Thymus (tissue), 11 donors: ENCODE measurements at regions not wholly inside any gene's neighbourhood (a gene's known extent, or its start where the extent isn't known, plus 50 kb on each side); places are given as distances from the start of the nearest gene placed in this dataset.

ENCODE experiments used
- DNase-seq, 9 donors: peaks; one replicate each; pipeline ENCODE4 v3.0.0-alpha.2; 2013; ENCODE audit warnings: low spot score in 9 of 9, low read depth in 6 of 9, missing footprints in 1 of 9
- H3K27ac ChIP-seq, 2 donors: one replicate each; pipeline ENCODE4 v1.5.1; 2013; ENCODE audit warnings: control low read depth in 1 of 2, low read depth in 1 of 2, low read length in 1 of 2, mild to moderate bottlenecking in 1 of 2, moderate library complexity in 1 of 2
- H3K27me3 ChIP-seq, 2 donors: one replicate each; pipeline ENCODE4 v1.5.1; 2013; ENCODE audit warnings: low read length in 1 of 2; ENCODE audit not compliant: control insufficient read depth in 2 of 2, insufficient read depth in 1 of 2
- H3K36me3 ChIP-seq, 2 donors: one replicate each; pipeline ENCODE4 v1.5.1; 2013; ENCODE audit warnings: low read length in 1 of 2, mild to moderate bottlenecking in 1 of 2, moderate library complexity in 1 of 2; ENCODE audit not compliant: control insufficient read depth in 2 of 2, insufficient read depth in 2 of 2
- H3K4me1 ChIP-seq, 2 donors: one replicate each; pipeline ENCODE4 v1.5.1; 2013; ENCODE audit warnings: low read length in 2 of 2; ENCODE audit not compliant: control insufficient read depth in 2 of 2, insufficient read depth in 2 of 2
- H3K4me3 ChIP-seq, 2 donors: one replicate each; pipeline ENCODE4 v1.5.1; 2013; ENCODE audit warnings: low read length in 2 of 2, control low read depth in 1 of 2, mild to moderate bottlenecking in 1 of 2
- H3K9me3 ChIP-seq, 2 donors: one replicate each; pipeline ENCODE4 v1.5.1; 2013; ENCODE audit warnings: low read length in 1 of 2, mild to moderate bottlenecking in 1 of 2; ENCODE audit not compliant: control insufficient read depth in 2 of 2, insufficient read depth in 1 of 2
- WGBS: extraction: QIAGEN DNeasy Blood & Tissue Kit; methylation state at CpG from one replicate; pipeline ENCODE4 v1.1.7; 2013; 5-methylcytosine and 5-hydroxymethylcytosine counted together
- donor health status: healthy.

GRCh38 chr13:105814902-105815250 is 720.6 kb downstream of the EFNB2 start:
- no peaks in the 10 kb centered on the region for H3K27me3 ChIP-seq
- H3K4me1 ChIP-seq, result no peaks in the 10 kb centered on the region
- WGBS, result 70% methylated on average over 4 of the region's 4 CpGs
- no peak overlapping the region for H3K27ac ChIP-seq
- no peaks in the 10 kb centered on the region for H3K36me3 ChIP-seq
- no peaks in the 10 kb centered on the region for H3K9me3 ChIP-seq
- no peak overlapping the region for H3K4me3 ChIP-seq
- no peak for DNase-seq

GRCh38 chr13:105814219-105814901 is 721.1 kb downstream of the EFNB2 start:
- 76% methylated on average over 5 of the region's 5 CpGs for WGBS
- Histone ChIP-seq H3K9me3 (no peaks in the 10 kb centered on the region), H3K4me1 (no peaks in the 10 kb centered on the region), H3K27me3 (no peaks in the 10 kb centered on the region), H3K36me3 (no peaks in the 10 kb centered on the region), H3K27ac (no peak overlapping the region), H3K4me3 (no peak overlapping the region)
- DNase-seq, result no peak

DNA sequence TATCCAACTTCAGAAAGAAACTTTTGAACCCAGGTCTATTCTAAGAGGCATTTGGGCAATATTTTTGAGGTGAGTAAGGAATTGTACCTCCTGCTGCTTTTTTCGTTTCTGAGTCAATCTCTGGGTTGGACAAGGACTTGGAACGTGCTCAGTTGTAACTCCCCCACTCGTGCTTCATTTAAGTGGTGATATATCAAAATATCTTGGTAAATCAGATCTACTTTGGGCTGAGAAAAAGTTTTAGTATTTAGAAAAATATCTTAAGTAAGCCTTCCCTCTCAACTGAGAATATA is 728.9 kb downstream of the EFNB2 start:
- Histone ChIP-seq H3K27ac (no peak overlapping the region), H3K4me3 (no peak overlapping the region), H3K36me3 (no peaks in the 10 kb centered on the region), H3K9me3 (no peaks in the 10 kb centered on the region), H3K4me1 (no peaks in the 10 kb centered on the region), H3K27me3 (no peaks in the 10 kb centered on the region)
- WGBS, result 79% methylated on average over 3 of the region's 3 CpGs
- no peak for DNase-seq

DNA sequence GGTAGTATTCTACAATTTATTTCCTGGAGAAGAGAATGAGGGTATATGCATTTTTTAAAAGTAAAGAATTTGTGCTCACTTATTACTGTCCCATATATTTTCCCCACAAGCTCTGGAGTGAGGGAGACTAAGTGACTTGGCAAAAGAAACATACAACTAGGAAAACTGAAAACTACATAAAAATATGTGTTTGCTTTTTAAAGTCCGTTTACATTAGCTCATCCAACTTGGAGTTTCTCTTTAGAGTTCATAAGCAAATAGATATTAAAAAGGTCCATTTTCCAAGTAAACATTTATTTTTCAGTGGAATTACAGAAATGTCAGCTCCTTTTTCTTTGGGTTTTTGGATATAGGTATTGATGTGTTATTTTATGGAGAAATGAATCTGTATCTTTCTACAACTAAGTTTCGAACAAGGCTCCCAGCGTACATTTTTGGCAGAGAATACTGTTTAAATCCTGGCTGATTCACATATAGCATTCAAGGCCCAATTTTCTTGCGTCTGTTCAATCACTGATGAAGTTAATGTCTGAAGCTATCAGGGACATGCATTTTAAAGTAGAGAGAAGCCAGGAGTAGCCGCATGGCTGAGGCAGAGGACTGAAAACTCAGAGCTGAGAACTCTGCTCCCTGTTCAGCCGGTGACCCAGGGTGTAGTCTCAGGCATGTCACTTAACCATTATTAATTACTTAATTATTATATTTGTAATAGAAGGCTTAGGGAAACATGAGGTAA is 729.4 kb downstream of the EFNB2 start:
- WGBS, result 94% methylated on average over 6 of the region's 6 CpGs
- Histone ChIP-seq H3K36me3 (no peaks in the 10 kb centered on the region), H3K4me3 (no peak overlapping the region), H3K27me3 (no peaks in the 10 kb centered on the region), H3K27ac (no peak overlapping the region), H3K9me3 (no peaks in the 10 kb centered on the region), H3K4me1 (no peaks in the 10 kb centered on the region)
- DNase-seq, result no peak

DNA sequence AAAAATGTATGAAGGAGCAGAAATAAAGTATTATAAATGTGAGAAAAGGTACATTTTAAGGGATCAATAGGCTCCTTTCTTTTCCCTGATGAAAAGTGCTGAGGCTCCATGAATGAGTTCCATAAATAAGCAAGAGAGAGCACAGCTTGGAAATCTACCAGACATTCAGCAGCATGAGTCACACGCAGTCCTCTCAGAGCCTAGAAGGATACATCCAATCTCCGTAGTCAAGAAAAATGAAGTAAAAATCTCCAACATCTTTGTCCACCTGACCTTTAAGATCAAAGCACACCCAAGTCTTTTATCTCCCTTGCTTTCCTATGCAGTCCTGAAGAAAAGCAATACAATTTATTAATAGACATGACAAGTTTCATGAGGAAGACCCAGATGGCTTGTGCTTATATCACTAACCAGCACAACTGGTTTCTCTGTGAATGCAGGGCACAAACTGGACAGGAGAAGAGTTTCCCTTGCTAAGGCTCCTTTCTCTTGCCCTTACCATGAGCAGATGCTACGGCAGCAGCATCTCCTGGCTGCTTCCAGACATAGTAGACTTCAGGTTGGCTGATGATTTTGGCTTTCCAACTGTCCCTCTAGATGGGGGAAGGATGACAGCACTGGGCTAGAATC is 730.8 kb downstream of the EFNB2 start:
- no peak overlapping the region for H3K27ac ChIP-seq
- WGBS, result 95% methylated on average over 3 of the region's 3 CpGs
- no peaks in the 10 kb centered on the region for H3K4me1 ChIP-seq
- H3K9me3 ChIP-seq, result no peaks in the 10 kb centered on the region
- H3K27me3 ChIP-seq, result no peaks in the 10 kb centered on the region
- DNase-seq, result no peak
- H3K4me3 ChIP-seq, result no peak overlapping the region
- no peaks in the 10 kb centered on the region for H3K36me3 ChIP-seq

DNA sequence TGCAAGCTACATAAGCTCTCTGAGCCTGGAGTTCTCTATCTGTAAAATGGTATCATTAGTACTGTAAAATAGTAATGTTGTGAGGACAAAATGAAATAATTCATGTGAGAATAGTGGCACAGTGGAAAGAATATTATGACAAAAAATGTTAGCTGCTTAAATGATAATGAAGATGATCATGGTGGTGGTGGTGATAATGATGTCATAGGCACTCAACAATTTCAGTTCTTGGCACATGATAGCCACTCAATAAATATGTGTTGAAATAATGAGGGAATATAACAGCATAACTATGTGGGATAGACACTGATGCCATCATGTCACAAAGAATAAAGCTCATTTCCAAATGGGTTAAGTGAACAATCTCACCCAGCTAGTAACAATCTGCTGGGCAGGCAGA is 736.3 kb downstream of the EFNB2 start:
- Histone ChIP-seq H3K9me3 (no peaks in the 10 kb centered on the region), H3K4me3 (no peak overlapping the region), H3K27ac (no peak overlapping the region), H3K27me3 (no peaks in the 10 kb centered on the region), H3K4me1 (no peaks in the 10 kb centered on the region), H3K36me3 (no peaks in the 10 kb centered on the region)
- DNase-seq, result no peak

GRCh38 chr13:105798541-105798940 is 736.9 kb downstream of the EFNB2 start:
- no peak overlapping the region for H3K4me3 ChIP-seq
- H3K27me3 ChIP-seq, result no peaks in the 10 kb centered on the region
- no peak for DNase-seq
- 0% methylated on average over 1 of the region's 1 CpG for WGBS
- H3K27ac ChIP-seq, result no peak overlapping the region
- H3K36me3 ChIP-seq, result no peaks in the 10 kb centered on the region
- no peaks in the 10 kb centered on the region for H3K4me1 ChIP-seq
- H3K9me3 ChIP-seq, result no peaks in the 10 kb centered on the region

DNA sequence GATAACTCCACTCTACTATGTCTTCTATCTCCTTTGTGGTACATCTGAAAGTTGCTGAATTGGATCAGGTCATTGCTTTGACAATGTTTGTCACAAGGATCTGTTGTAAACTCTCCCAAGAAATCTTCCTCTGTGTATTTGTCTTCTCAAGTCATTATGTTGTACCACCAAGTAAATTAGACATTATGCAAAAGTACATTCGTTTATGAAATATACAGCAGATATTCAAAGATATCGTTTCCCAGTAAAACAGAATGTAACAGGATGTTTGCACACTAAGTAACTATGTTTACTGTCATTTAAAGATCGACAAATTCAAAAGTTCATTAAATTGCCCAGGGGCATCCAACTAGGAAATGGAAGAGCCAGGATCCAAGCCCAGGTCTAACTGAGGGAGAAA is 739.4 kb downstream of the EFNB2 start:
- DNase-seq, result no peak
- H3K4me3 ChIP-seq, result no peak overlapping the region
- H3K27ac ChIP-seq, result no peak overlapping the region
- H3K4me1 ChIP-seq, result no peaks in the 10 kb centered on the region
- 96% methylated on average over 3 of the region's 3 CpGs for WGBS
- no peaks in the 10 kb centered on the region for H3K36me3 ChIP-seq
- H3K9me3 ChIP-seq, result peaks cover 0 to 2% of the 10 kb centered on the region in 2 donors
- no peaks in the 10 kb centered on the region for H3K27me3 ChIP-seq

- DNase-seq, result no peak
- Histone ChIP-seq H3K4me1 (no peaks in the 10 kb centered on the region), H3K4me3 (no peak overlapping the region), H3K27ac (no peak overlapping the region), H3K27me3 (no peaks in the 10 kb centered on the region), H3K9me3 (peaks cover 0 to 2% of the 10 kb centered on the region in 2 donors), H3K36me3 (no peaks in the 10 kb centered on the region)
- WGBS, result 44% methylated on average over 1 of the region's 1 CpG
Observed at GRCh38 chr13:105790923-105791322, 744.5 kb downstream of the EFNB2 start.
